DND-41 (cell line): ENCODE measurements at regions not wholly inside any gene's neighbourhood (a gene's known extent, or its start where the extent isn't known, plus 50 kb on each side); places are given as distances from the start of the nearest gene placed in this dataset.

Source experiments
- ATAC-seq: fragments of 200-7000 bp; cut with Tn5 transposase; 3 replicates; pipeline ENCODE4 v1.9.1; 2021; ENCODE audit warnings: low read depth; ENCODE audit not compliant: insufficient read depth
- DNase-seq: peaks from one replicate; pipeline ENCODE4 v3.0.0-alpha.2; 2020
- H2AFZ ChIP-seq: 2 replicates; pipeline ENCODE4 v1.6.0; 2012; ENCODE audit warnings: low read depth, low read length
- H3K27ac ChIP-seq: 2 replicates; pipeline ENCODE4 v1.5.1; 2012; ENCODE audit warnings: low read length, inconsistent platforms
- H3K27me3 ChIP-seq: fragments of 200-600 bp; sonication (generic); 2 replicates; pipeline ENCODE4 v1.6.0; 2012; ENCODE audit warnings: low read length, mild to moderate bottlenecking, inconsistent platforms; ENCODE audit not compliant: insufficient read depth, poor library complexity
- H3K36me3 ChIP-seq: 2 replicates; pipeline ENCODE4 v1.5.1; 2012; ENCODE audit warnings: low read length, inconsistent platforms; ENCODE audit not compliant: insufficient read depth
- H3K4me1 ChIP-seq: 2 replicates; pipeline ENCODE4 v1.5.1; 2012; ENCODE audit warnings: mild to moderate bottlenecking, low read length; ENCODE audit not compliant: insufficient read depth
- H3K4me2 ChIP-seq: 2 replicates; pipeline ENCODE4 v1.6.0; 2012; ENCODE audit warnings: mild to moderate bottlenecking, moderate library complexity, low read length, inconsistent platforms; ENCODE audit not compliant: insufficient read depth
- H3K4me3 ChIP-seq, 2 experiments: fragments of 200-600 bp in 1 of 2; shearing (Covaris generic) in 1 of 2; 2 replicates each; pipeline ENCODE4 v1.5.1; 2012 to 2016; ENCODE audit warnings: inconsistent platforms in 2 of 2, low read length in 2 of 2, mild to moderate bottlenecking in 2 of 2, low read depth in 1 of 2, moderate library complexity in 1 of 2
- H3K79me2 ChIP-seq: 2 replicates; pipeline ENCODE4 v1.6.0; 2012; ENCODE audit warnings: low read length, inconsistent platforms; ENCODE audit not compliant: insufficient read depth
- H3K9ac ChIP-seq: 2 replicates; pipeline ENCODE4 v1.6.0; 2012; ENCODE audit warnings: low read depth, mild to moderate bottlenecking, inconsistent platforms, low read length, moderate library complexity
- H3K9me3 ChIP-seq: 2 replicates; pipeline ENCODE4 v1.5.1; 2012; ENCODE audit warnings: low read length, moderate library complexity, mild to moderate bottlenecking, inconsistent platforms; ENCODE audit not compliant: insufficient read depth, severe bottlenecking
- H4K20me1 ChIP-seq: 2 replicates; pipeline ENCODE4 v1.6.0; 2012; ENCODE audit warnings: low read length; ENCODE audit not compliant: insufficient read depth
- EZH2 ChIP-seq: IDR thresholded peaks from 3 replicates; pipeline ENCODE4 v1.6.1; 2012; ENCODE audit warnings: borderline replicate concordance, low read depth, mild to moderate bottlenecking, moderate library complexity, low read length, inconsistent platforms; ENCODE audit not compliant: severe bottlenecking
- TF ChIP-seq, protein P1 (sequence below): IDR thresholded peaks from 2 replicates; pipeline ENCODE4 v1.5.1; 2012; ENCODE audit warnings: borderline replicate concordance, low read length, moderate library complexity, mild to moderate bottlenecking; ENCODE audit not compliant: poor library complexity, severe bottlenecking; ENCODE audit errors: extremely low read depth

DNA sequence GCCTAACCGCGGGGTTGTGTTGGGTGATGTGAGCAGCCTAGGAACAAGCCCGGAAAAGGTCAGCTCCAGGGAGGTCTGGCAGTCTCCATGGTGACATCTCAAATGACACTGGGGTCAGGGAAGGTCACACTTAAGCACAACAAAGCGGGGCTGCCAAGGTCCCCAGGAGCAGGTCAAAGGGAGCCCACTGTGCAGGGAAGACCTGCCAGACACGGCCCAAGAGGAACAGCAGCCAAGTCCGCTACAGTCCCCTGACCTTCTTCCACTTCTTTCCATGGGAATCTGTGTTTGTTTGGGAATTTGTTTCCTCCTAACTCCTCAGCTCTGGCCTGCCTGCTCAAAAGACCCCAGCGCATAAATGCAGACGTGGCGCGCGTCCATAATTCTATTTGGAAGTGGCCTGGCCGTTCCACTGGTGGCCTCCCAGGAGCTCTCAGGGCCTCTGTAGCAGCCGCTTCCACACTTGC lies 232.1 kb upstream of the COPS8 start:
- no peaks in the 10 kb centered on the region for H3K79me2 ChIP-seq
- DNase-seq (no peak), ATAC-seq (no peak)
- TF ChIP-seq EZH2 = no peak
- TF ChIP-seq, protein P1, sequence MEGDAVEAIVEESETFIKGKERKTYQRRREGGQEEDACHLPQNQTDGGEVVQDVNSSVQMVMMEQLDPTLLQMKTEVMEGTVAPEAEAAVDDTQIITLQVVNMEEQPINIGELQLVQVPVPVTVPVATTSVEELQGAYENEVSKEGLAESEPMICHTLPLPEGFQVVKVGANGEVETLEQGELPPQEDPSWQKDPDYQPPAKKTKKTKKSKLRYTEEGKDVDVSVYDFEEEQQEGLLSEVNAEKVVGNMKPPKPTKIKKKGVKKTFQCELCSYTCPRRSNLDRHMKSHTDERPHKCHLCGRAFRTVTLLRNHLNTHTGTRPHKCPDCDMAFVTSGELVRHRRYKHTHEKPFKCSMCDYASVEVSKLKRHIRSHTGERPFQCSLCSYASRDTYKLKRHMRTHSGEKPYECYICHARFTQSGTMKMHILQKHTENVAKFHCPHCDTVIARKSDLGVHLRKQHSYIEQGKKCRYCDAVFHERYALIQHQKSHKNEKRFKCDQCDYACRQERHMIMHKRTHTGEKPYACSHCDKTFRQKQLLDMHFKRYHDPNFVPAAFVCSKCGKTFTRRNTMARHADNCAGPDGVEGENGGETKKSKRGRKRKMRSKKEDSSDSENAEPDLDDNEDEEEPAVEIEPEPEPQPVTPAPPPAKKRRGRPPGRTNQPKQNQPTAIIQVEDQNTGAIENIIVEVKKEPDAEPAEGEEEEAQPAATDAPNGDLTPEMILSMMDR = no peak
- no peaks in the 10 kb centered on the region for H4K20me1 ChIP-seq
- H3K9ac ChIP-seq = no peak overlapping the region
- no peak overlapping the region for H2AFZ ChIP-seq
- H3K4me2 ChIP-seq = no peak overlapping the region
- no peak overlapping the region for H3K4me3 ChIP-seq
- no peaks in the 10 kb centered on the region for H3K36me3 ChIP-seq
- H3K27ac ChIP-seq = no peak overlapping the region
- no peaks in the 10 kb centered on the region for H3K4me1 ChIP-seq
- peaks cover under 1% of the 10 kb centered on the region for H3K27me3 ChIP-seq
- no peaks in the 10 kb centered on the region for H3K9me3 ChIP-seq

DNA sequence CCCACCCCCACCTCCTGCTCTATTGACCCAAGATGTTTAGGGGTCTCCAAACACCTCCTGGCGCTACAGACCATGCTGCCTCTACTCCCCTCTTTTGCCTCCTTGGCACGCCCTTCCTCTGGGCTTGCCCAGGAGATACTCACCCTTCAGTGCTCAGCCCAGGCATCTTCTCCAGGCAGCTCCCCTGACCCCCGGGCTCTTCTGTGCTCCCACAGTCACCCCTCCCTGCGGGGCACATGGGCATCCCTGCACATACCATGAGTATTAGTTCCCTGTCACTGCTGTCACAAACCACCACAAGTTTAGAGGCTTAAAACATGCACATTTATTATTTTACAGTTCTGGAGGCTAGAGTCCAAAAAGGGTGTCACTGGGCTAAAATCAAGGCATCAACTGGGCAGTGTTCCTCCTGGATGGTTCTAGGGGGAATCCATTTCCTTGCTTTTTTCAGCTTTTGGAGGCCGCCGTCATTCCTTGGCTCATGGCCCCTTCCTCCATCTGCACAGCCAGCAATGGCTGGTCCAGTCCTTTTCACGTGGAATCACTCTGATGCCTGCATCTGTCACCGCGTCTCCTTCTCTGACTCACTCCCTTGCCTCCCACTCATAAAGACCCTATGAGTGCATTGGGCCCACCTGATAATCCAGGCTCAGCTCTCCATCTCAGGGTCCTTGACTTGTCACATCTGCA lies 230.4 kb upstream of the COPS8 start:
- Histone ChIP-seq H3K4me3 (no peak overlapping the region), H2AFZ (no peak overlapping the region), H3K4me1 (no peaks in the 10 kb centered on the region), H3K9me3 (no peaks in the 10 kb centered on the region), H3K79me2 (no peaks in the 10 kb centered on the region), H3K9ac (no peak overlapping the region), H3K27ac (no peak overlapping the region), H3K4me2 (no peak overlapping the region), H3K27me3 (peaks cover 6% of the 10 kb centered on the region), H3K36me3 (no peaks in the 10 kb centered on the region), H4K20me1 (no peaks in the 10 kb centered on the region)
- DNase-seq (no peak), ATAC-seq (no peak)
- TF ChIP-seq, protein P1 = no peak
- no peak for TF ChIP-seq EZH2

DNA sequence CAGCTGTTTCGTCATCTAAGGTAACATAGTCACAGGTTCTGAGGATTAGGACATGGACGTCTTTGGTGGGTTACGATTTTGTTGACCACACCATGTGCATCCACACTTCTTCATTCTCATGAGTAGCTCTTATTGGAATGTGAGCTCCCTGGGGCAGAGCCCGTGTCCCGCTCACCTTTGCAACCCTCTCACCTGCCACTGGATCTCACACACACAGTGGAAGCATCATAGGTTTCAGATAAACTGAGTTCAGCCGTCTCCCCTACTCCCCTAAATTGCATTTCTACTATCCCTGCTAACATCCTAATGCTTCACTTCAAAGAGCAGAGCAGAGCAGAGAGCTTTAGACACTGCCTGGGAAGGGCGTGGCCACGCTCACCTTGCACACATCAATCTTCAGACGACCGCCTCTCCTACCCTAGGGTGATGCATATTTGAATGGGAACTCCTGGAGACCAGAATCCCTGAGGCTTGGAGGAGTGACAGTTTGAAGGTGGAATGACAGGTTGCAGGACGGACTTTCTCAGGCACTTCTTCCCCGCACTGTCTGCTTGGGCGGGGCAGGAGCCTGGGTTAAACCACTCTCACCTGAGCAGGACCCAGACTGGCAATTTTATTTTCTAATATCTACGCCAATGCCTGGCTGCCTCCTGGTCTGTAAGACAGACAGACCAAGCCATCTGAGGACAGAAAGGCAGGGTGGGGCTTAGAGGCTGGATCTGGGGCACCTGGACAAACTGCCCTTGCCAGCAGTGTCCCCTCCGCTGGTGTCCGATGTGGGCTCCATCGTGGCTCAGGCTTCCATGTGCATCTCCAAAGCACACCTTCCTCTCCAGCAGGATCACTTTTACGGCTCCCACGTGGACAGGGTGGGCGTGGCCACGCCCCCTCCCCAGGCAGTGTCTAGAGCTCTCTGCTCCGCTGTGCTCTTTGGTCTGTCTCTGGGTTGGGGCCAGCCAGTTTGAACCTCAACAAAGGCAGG lies 229.5 kb upstream of the COPS8 start:
- ATAC-seq = no peak
- no peak for DNase-seq

More for the DNA sequence above, 229.5 kb upstream of the COPS8 start:
- TF ChIP-seq EZH2 = no peak
- TF ChIP-seq, protein P1 = no peak
- no peak overlapping the region for H3K4me3 ChIP-seq
- no peaks in the 10 kb centered on the region for H3K36me3 ChIP-seq
- H3K27me3 ChIP-seq = peaks cover 6% of the 10 kb centered on the region
- H3K27ac ChIP-seq = no peak overlapping the region
- no peaks in the 10 kb centered on the region for H3K9me3 ChIP-seq
- H3K79me2 ChIP-seq = no peaks in the 10 kb centered on the region
- H3K4me1 ChIP-seq = no peaks in the 10 kb centered on the region
- no peak overlapping the region for H3K4me2 ChIP-seq
- no peaks in the 10 kb centered on the region for H4K20me1 ChIP-seq
- H3K9ac ChIP-seq = no peak overlapping the region
- no peak overlapping the region for H2AFZ ChIP-seq
